ENCODE measurements at regions not wholly inside any gene's neighbourhood (a gene's known extent, or its start where the extent isn't known, plus 50 kb on each side); places are given as distances from the start of the nearest gene placed in this dataset.

- TF ChIP-seq CTCF (conservative IDR thresholded peaks at IDR 0.05; ENCODE audit: low read depth, low read length) = no peak
- no peak overlapping the region for H3K4me3 ChIP-seq (ENCODE audit: low read length)
- no peak for DNase-seq (ENCODE audit: low read depth)
These were observed 263.0 kb upstream of the CADM1 start for GRCh38 chr11:115767047-115767802.

GRCh38 chr11:115766561-115766960 is 262.3 kb upstream of the CADM1 start:
- TF ChIP-seq CTCF (conservative IDR thresholded peaks at IDR 0.05; ENCODE audit: low read depth, low read length) = no peak
- no peak overlapping the region for H3K4me3 ChIP-seq (ENCODE audit: low read length)
- no peak for DNase-seq (ENCODE audit: low read depth)

DNA sequence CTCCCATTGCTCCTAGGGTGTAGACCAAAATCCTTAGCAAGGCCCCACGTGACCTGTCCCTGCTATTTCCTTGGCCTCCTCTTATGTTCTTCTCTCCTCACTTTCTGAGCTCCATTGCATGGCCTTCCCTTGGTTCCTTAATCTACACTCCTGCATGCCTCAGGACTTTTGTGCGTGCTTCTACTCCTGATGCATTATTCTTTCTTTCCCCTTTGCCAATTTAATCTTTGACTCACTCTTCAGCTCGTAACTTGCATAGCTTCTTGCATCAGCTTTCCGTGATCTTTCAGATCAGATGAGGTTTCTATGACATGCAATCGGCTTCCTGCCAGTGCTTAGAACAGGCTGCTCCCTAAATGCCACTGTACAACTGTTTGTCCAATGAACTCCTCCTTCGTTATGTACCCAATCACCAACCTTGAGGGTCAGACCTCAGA is 261.6 kb upstream of the CADM1 start:
- no peak for TF ChIP-seq CTCF (conservative IDR thresholded peaks at IDR 0.05; ENCODE audit: low read depth, low read length)
- DNase-seq (ENCODE audit: low read depth) = no peak

GRCh38 chr11:115764176-115764575 is 260.0 kb upstream of the CADM1 start:
- DNase-seq (ENCODE audit: low read depth) = no peak
- no peak for TF ChIP-seq CTCF (conservative IDR thresholded peaks at IDR 0.05; ENCODE audit: low read depth, low read length)
- H3K4me3 ChIP-seq (ENCODE audit: low read length) = no peak overlapping the region

More for the DNA sequence above, 261.6 kb upstream of the CADM1 start:
- H3K4me3 ChIP-seq (ENCODE audit: low read length) = no peak overlapping the region

DNA sequence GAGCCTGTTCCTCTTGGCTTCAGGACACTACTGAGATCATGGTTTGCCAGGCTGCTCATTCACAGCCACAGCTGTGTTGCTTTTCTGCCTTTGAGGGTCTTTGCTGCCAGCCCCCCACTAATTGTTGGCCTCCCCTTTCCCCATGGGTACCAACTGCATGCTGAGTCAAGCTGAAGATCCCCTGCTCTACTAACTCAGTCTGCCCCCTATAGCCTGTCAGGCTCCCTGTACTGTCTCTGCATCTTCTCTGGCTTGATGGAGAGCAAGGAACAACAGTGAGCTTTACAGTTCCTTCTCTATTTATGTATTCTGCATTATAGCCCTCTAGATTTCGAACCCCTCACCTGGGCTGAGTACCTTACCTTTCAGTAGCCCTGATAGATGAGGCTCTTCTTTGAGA is 257.6 kb upstream of the CADM1 start:
- no peak overlapping the region for H3K4me3 ChIP-seq (ENCODE audit: low read length)
- TF ChIP-seq CTCF (conservative IDR thresholded peaks at IDR 0.05; ENCODE audit: low read depth, low read length) = no peak
- no peak for DNase-seq (ENCODE audit: low read depth)

DNA sequence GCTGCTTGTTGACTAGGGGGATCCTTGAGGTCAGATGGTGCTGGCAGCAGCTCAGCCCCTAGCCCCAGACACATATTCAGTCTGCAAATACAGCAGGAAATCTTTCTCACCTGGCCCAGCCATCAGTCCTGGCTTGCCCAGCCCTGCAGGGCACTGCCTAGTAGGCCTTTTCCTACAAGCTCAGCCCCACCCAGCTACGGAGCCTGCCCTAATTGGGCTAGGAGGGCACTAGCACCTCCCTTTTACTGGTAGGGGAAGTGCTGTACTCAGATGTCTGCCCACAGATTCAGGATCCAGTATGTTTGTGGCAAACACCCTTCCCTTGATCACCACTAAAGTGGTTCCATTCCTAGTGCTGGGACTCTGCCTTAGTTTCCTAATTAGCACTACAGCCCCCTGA is 257.1 kb upstream of the CADM1 start:
- no peak for DNase-seq (ENCODE audit: low read depth)
- no peak overlapping the region for H3K4me3 ChIP-seq (ENCODE audit: low read length)
- no peak for TF ChIP-seq CTCF (conservative IDR thresholded peaks at IDR 0.05; ENCODE audit: low read depth, low read length)

All from retinal pigment epithelial cell (primary cell).